ENCODE measurements at regions not wholly inside any gene's neighbourhood (a gene's known extent, or its start where the extent isn't known, plus 50 kb on each side); places are given as distances from the start of the nearest gene placed in this dataset.

DNA sequence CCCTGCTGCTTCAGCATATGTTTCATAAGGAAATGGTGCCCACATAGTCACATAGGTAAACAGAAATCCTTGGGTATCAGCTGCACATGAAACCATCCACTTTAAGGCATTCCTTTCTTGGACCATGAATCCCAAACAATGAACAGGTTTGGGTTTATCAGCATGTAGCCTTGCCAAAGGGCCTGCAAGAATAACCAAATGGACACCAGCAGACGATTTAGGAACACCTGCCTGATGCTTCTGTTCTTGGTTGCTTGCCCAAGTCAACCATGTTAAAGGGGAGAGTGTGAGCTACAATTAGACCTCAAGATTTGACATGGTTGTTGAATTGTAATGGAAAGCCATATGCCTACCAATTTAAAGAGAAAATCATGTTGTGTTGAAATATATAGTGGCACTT lies 1342.7 kb upstream of the PIK3C3 start:
- TF ChIP-seq TAF1 (IDR thresholded peaks at IDR 0.05; ENCODE audit: borderline replicate concordance, insufficient read depth, low read length) (no peak), POLR2AphosphoS5 (IDR thresholded peaks at IDR 0.05; ENCODE audit: low read depth, low read length) (no peak), SIN3A (IDR thresholded peaks at IDR 0.05; ENCODE audit: borderline replicate concordance, insufficient read depth, low read length) (no peak)

All from PFSK-1 (cell line).